GM23338 (cell line): ENCODE measurements at regions not wholly inside any gene's neighbourhood (a gene's known extent, or its start where the extent isn't known, plus 50 kb on each side); places are given as distances from the start of the nearest gene placed in this dataset.

Experiments
- ATAC-seq: fragments of 200-7000 bp; cut with Tn5 transposase; 3 replicates; pipeline ENCODE4 v1.9.1; 2020
- DNase-seq: peaks from one replicate; pipeline ENCODE4 v3.0.0-alpha.2; 2015; ENCODE audit warnings: low spot score
- H2AFZ ChIP-seq: fragments of 200-600 bp; sonication (generic); 2 replicates; pipeline ENCODE4 v1.8.0; 2016; ENCODE audit warnings: antibody characterized with exemption, mild to moderate bottlenecking, moderate library complexity
- H3F3A ChIP-seq: fragments of 200-600 bp; sonication (generic); replicated peaks from 2 replicates; pipeline ENCODE4 v1.8.0; 2017; ENCODE audit warnings: antibody characterized with exemption, mixed run types, low read depth
- H3K27ac ChIP-seq: fragments of 200-600 bp; sonication (generic); 2 replicates; pipeline ENCODE4 v1.6.1; 2016; ENCODE audit warnings: low read depth
- H3K27me3 ChIP-seq: fragments of 200-600 bp; sonication (generic); 2 replicates; pipeline ENCODE4 v1.8.0; 2016; ENCODE audit warnings: mild to moderate bottlenecking, mixed run types, moderate library complexity; ENCODE audit not compliant: insufficient read depth
- H3K36me3 ChIP-seq: fragments of 200-600 bp; sonication (generic); 2 replicates; pipeline ENCODE4 v1.8.0; 2016; ENCODE audit warnings: mild to moderate bottlenecking; ENCODE audit not compliant: insufficient read depth
- H3K4me1 ChIP-seq: fragments of 200-600 bp; sonication (generic); 2 replicates; pipeline ENCODE4 v1.8.0; 2016; ENCODE audit warnings: mild to moderate bottlenecking, moderate library complexity; ENCODE audit not compliant: insufficient read depth
- H3K4me2 ChIP-seq: fragments of 200-600 bp; sonication (generic); 2 replicates; pipeline ENCODE4 v1.7.1; 2017; ENCODE audit warnings: mixed run types
- H3K4me3 ChIP-seq: fragments of 200-600 bp; sonication (generic); 2 replicates; pipeline ENCODE4 v1.6.1; 2016; ENCODE audit warnings: mixed run types
- H3K79me2 ChIP-seq: fragments of 200-600 bp; sonication (generic); replicated peaks from 2 replicates; pipeline ENCODE4 v1.8.0; 2017; ENCODE audit warnings: mild to moderate bottlenecking; ENCODE audit not compliant: insufficient read depth
- H3K9me2 ChIP-seq: fragments of 200-600 bp; sonication (generic); 2 replicates; pipeline ENCODE4 v1.8.0; 2017; ENCODE audit not compliant: insufficient read depth
- H4K20me1 ChIP-seq: fragments of 200-600 bp; sonication (generic); replicated peaks from 2 replicates; pipeline ENCODE4 v1.8.0; 2017; ENCODE audit warnings: mild to moderate bottlenecking; ENCODE audit not compliant: insufficient read depth
- H3K27ac Mint-ChIP-seq: 2 replicates; pipeline ENCODE4 v1.8.0; 2020; ENCODE audit warnings: inconsistent platforms, mild to moderate bottlenecking, moderate library complexity, mixed read lengths
- H3K27me3 Mint-ChIP-seq: 3 replicates; pipeline ENCODE4 v1.8.0; 2022; ENCODE audit warnings: low read depth, mild to moderate bottlenecking, moderate library complexity, mixed read lengths, inconsistent platforms; ENCODE audit not compliant: insufficient read depth, poor library complexity
- H3K36me3 Mint-ChIP-seq: 3 replicates; pipeline ENCODE4 v1.8.0; 2021; ENCODE audit warnings: low read depth, mild to moderate bottlenecking, inconsistent platforms, moderate library complexity, mixed read lengths
- H3K4me1 Mint-ChIP-seq: 3 replicates; pipeline ENCODE4 v1.8.0; 2020; ENCODE audit warnings: mild to moderate bottlenecking, inconsistent platforms, mixed read lengths
- H3K4me3 Mint-ChIP-seq: 3 replicates; pipeline ENCODE4 v1.8.0; 2021; ENCODE audit warnings: moderate library complexity, mild to moderate bottlenecking, inconsistent platforms, mixed read lengths
- H3K9me3 Mint-ChIP-seq: 3 replicates; pipeline ENCODE4 v1.8.0; 2020; ENCODE audit warnings: moderate library complexity, mild to moderate bottlenecking, inconsistent platforms, mixed read lengths
- CREB1 ChIP-seq: fragments of 250-450 bp; sonication (Bioruptor Pico); IDR thresholded peaks from 2 replicates; pipeline ENCODE4 v1.5.0; 2020; ENCODE audit warnings: low read depth, mild to moderate bottlenecking, moderate library complexity
- EZH2 ChIP-seq: fragments of 200-600 bp; sonication (generic); IDR thresholded peaks from one replicate; pipeline ENCODE4 v1.8.0; 2017; ENCODE audit warnings: antibody characterized with exemption, mild to moderate bottlenecking, low read depth; ENCODE audit not compliant: unreplicated experiment
- EZH2phosphoT487 ChIP-seq: fragments of 200-600 bp; sonication (generic); IDR thresholded peaks from one replicate; pipeline ENCODE4 v1.8.1; 2018; ENCODE audit warnings: antibody characterized with exemption; ENCODE audit not compliant: unreplicated experiment
- NANOG ChIP-seq: IDR thresholded peaks from 2 replicates; pipeline ENCODE4 v1.6.1; 2016; ENCODE audit warnings: antibody characterized with exemption, borderline replicate concordance
- ZNF331 ChIP-seq: fragments of 250-450 bp; sonication (Bioruptor Pico); IDR thresholded peaks from 2 replicates; pipeline ENCODE4 v1.5.0; 2020; ENCODE audit warnings: low read depth, mild to moderate bottlenecking, moderate library complexity
- TF ChIP-seq, protein P1 (sequence below): fragments of 250-450 bp; sonication (Bioruptor Pico); IDR thresholded peaks from 2 replicates; pipeline ENCODE4 v1.5.0; 2020; ENCODE audit warnings: mild to moderate bottlenecking, moderate library complexity
- TF ChIP-seq, protein P2 (sequence below), 2 experiments: fragments of 200-600 bp in 1 of 2; sonication (generic) in 1 of 2; conservative IDR thresholded peaks; 2 replicates each; pipeline versions ENCODE4 v1.5.1 to v1.6.1; 2016 to 2017; ENCODE audit warnings: antibody characterized with exemption in 2 of 2, low read depth in 2 of 2, mild to moderate bottlenecking in 2 of 2, moderate library complexity in 1 of 2

DNA sequence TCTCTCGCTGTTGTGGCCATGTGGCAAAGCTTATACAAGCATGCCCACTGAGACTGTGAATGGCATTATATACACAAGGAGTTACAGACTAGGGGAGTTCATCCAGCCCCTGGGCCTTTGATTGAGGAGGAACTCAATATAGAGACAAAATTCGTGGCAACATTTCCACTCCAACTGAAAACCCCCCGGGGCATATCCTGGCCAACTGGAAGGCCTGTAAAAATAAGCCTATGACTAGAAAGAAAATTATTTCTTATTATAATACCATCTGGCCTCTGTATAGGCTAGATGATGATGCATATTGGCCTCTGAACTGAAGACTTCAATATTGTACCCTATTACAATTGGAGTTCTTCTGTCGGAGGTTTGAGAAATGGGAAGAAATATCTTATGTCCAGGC is 175.5 kb upstream of the GJE1 start:
- H3K4me1 ChIP-seq = peaks cover 17% of the 10 kb centered on the region
- peaks cover 38% of the 10 kb centered on the region for H3K9me3 Mint-ChIP-seq
- no peaks in the 10 kb centered on the region for H3K79me2 ChIP-seq
- H2AFZ ChIP-seq = no peak overlapping the region
- ATAC-seq (no peak), DNase-seq (no peak)
- H3K27me3 Mint-ChIP-seq = no peaks in the 10 kb centered on the region
- no peak overlapping the region for H3K4me3 ChIP-seq
- no peak overlapping the region for H3K4me2 ChIP-seq
- TF ChIP-seq ZNF331 (CRISPR knock-in tag) (no peak), CREB1 (CRISPR knock-in tag) (no peak), EZH2 (no peak), EZH2phosphoT487 (no peak), NANOG (no peak)
- TF ChIP-seq, protein P1, sequence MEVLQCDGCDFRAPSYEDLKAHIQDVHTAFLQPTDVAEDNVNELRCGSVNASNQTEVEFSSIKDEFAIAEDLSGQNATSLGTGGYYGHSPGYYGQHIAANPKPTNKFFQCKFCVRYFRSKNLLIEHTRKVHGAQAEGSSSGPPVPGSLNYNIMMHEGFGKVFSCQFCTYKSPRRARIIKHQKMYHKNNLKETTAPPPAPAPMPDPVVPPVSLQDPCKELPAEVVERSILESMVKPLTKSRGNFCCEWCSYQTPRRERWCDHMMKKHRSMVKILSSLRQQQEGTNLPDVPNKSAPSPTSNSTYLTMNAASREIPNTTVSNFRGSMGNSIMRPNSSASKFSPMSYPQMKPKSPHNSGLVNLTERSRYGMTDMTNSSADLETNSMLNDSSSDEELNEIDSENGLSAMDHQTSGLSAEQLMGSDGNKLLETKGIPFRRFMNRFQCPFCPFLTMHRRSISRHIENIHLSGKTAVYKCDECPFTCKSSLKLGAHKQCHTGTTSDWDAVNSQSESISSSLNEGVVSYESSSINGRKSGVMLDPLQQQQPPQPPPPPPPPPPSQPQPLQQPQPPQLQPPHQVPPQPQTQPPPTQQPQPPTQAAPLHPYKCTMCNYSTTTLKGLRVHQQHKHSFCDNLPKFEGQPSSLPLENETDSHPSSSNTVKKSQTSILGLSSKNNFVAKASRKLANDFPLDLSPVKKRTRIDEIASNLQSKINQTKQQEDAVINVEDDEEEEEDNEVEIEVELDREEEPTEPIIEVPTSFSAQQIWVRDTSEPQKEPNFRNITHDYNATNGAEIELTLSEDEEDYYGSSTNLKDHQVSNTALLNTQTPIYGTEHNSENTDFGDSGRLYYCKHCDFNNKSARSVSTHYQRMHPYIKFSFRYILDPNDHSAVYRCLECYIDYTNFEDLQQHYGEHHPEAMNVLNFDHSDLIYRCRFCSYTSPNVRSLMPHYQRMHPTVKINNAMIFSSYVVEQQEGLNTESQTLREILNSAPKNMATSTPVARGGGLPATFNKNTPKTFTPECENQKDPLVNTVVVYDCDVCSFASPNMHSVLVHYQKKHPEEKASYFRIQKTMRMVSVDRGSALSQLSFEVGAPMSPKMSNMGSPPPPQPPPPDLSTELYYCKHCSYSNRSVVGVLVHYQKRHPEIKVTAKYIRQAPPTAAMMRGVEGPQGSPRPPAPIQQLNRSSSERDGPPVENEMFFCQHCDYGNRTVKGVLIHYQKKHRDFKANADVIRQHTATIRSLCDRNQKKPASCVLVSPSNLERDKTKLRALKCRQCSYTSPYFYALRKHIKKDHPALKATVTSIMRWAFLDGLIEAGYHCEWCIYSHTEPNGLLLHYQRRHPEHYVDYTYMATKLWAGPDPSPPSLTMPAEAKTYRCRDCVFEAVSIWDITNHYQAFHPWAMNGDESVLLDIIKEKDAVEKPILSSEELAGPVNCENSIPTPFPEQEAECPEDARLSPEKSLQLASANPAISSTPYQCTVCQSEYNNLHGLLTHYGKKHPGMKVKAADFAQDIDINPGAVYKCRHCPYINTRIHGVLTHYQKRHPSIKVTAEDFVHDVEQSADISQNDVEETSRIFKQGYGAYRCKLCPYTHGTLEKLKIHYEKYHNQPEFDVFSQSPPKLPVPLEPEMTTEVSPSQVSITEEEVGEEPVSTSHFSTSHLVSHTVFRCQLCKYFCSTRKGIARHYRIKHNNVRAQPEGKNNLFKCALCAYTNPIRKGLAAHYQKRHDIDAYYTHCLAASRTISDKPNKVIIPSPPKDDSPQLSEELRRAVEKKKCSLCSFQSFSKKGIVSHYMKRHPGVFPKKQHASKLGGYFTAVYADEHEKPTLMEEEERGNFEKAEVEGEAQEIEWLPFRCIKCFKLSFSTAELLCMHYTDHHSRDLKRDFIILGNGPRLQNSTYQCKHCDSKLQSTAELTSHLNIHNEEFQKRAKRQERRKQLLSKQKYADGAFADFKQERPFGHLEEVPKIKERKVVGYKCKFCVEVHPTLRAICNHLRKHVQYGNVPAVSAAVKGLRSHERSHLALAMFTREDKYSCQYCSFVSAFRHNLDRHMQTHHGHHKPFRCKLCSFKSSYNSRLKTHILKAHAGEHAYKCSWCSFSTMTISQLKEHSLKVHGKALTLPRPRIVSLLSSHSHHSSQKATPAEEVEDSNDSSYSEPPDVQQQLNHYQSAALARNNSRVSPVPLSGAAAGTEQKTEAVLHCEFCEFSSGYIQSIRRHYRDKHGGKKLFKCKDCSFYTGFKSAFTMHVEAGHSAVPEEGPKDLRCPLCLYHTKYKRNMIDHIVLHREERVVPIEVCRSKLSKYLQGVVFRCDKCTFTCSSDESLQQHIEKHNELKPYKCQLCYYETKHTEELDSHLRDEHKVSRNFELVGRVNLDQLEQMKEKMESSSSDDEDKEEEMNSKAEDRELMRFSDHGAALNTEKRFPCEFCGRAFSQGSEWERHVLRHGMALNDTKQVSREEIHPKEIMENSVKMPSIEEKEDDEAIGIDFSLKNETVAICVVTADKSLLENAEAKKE = no peak
- TF ChIP-seq, protein P2, sequence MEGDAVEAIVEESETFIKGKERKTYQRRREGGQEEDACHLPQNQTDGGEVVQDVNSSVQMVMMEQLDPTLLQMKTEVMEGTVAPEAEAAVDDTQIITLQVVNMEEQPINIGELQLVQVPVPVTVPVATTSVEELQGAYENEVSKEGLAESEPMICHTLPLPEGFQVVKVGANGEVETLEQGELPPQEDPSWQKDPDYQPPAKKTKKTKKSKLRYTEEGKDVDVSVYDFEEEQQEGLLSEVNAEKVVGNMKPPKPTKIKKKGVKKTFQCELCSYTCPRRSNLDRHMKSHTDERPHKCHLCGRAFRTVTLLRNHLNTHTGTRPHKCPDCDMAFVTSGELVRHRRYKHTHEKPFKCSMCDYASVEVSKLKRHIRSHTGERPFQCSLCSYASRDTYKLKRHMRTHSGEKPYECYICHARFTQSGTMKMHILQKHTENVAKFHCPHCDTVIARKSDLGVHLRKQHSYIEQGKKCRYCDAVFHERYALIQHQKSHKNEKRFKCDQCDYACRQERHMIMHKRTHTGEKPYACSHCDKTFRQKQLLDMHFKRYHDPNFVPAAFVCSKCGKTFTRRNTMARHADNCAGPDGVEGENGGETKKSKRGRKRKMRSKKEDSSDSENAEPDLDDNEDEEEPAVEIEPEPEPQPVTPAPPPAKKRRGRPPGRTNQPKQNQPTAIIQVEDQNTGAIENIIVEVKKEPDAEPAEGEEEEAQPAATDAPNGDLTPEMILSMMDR (conservative IDR thresholded peaks at IDR 0.05; ENCODE audit: low read depth in 2 of 2) = no peak
- no peaks in the 10 kb centered on the region for H4K20me1 ChIP-seq
- peaks cover 18% of the 10 kb centered on the region for H3K4me1 Mint-ChIP-seq
- no peak overlapping the region for H3K27ac Mint-ChIP-seq
- H3K9me2 ChIP-seq = peaks cover 25% of the 10 kb centered on the region
- no peak overlapping the region for H3K27ac ChIP-seq
- H3K4me3 Mint-ChIP-seq = no peak overlapping the region
- H3K27me3 ChIP-seq = no peaks in the 10 kb centered on the region
- H3K36me3 ChIP-seq = peaks cover 5% of the 10 kb centered on the region; the same call in 1 of the 2 replicates
- no peaks in the 10 kb centered on the region for H3F3A ChIP-seq
- H3K36me3 Mint-ChIP-seq = peaks cover 30% of the 10 kb centered on the region
